K562 (cell line): ENCODE measurements at regions not wholly inside any gene's neighbourhood (a gene's known extent, or its start where the extent isn't known, plus 50 kb on each side); places are given as distances from the start of the nearest gene placed in this dataset.

Experiments
- BRF2 ChIP-seq: IDR thresholded peaks from 3 replicates; pipeline ENCODE4 v1.6.1; 2011; ENCODE audit warnings: borderline replicate concordance, mild to moderate bottlenecking; ENCODE audit not compliant: insufficient read length, insufficient read depth
- CBX3 ChIP-seq, 2 experiments: IDR thresholded peaks; 1 replicate in 1 of 2; 2 replicates in 1 of 2; pipeline ENCODE4 v1.6.1; 2012; ENCODE audit warnings: inconsistent platforms in 2 of 2, low read length in 2 of 2, borderline replicate concordance in 1 of 2, control low read depth in 1 of 2
- CCAR2 ChIP-seq: fragments of 200-400 bp; formaldehyde crosslinking; IDR thresholded peaks from 2 replicates; pipeline ENCODE4 v1.6.1; 2017; ENCODE audit warnings: mild to moderate bottlenecking, low read depth, low read length
- FUS ChIP-seq: fragments of 200-400 bp; formaldehyde crosslinking; optimal IDR thresholded peaks from 2 replicates; pipeline ENCODE3; 2017; ENCODE audit warnings: low read depth, low read length
- HNRNPLL ChIP-seq: fragments of 200-400 bp; formaldehyde crosslinking; IDR thresholded peaks from 2 replicates; pipeline ENCODE4 v1.6.1; 2017; ENCODE audit warnings: low read length, low read depth, mild to moderate bottlenecking; ENCODE audit not compliant: poor library complexity, severe bottlenecking
- KAT7 ChIP-seq: sonication (generic); formaldehyde crosslinking; IDR thresholded peaks from 2 replicates; pipeline ENCODE4 v1.8.0; 2022; ENCODE audit warnings: missing genetic modification reagents, mild to moderate bottlenecking, borderline replicate concordance
- MTA3 ChIP-seq: fragments of 450-650 bp; formaldehyde crosslinking; IDR thresholded peaks from 2 replicates; pipeline ENCODE4 v1.6.1; 2017; ENCODE audit warnings: mild to moderate bottlenecking, borderline replicate concordance
- NFIX ChIP-seq: fragments of 250-450 bp; sonication (Bioruptor Pico); IDR thresholded peaks from 2 replicates; pipeline ENCODE4 v1.4.0; 2020; ENCODE audit warnings: low read depth, mild to moderate bottlenecking, moderate library complexity
- NR3C1 ChIP-seq: sonication (generic); formaldehyde crosslinking; IDR thresholded peaks from 2 replicates; pipeline ENCODE4 v1.8.1; 2022; ENCODE audit warnings: missing genetic modification reagents
- PBX2 ChIP-seq, 2 experiments: IDR thresholded peaks in 1 of 2; conservative IDR thresholded peaks in 1 of 2; 2 replicates each; pipeline ENCODE4 v1.6.1; 2016; ENCODE audit warnings: low read depth in 2 of 2, mild to moderate bottlenecking in 1 of 2, missing compliant biosample characterization in 1 of 2, missing genetic modification characterization in 1 of 2, moderate library complexity in 1 of 2
- POLR2B ChIP-seq: fragments of 450-650 bp; IDR thresholded peaks from 2 replicates; pipeline ENCODE4 v1.6.1; 2018; ENCODE audit warnings: low read depth; ENCODE audit not compliant: partially characterized antibody
- SMAD3 ChIP-seq: fragments of 450-650 bp; formaldehyde crosslinking; conservative IDR thresholded peaks from 2 replicates; pipeline ENCODE4 v1.4.0; 2020; ENCODE audit warnings: mild to moderate bottlenecking
- XRCC4 ChIP-seq: IDR thresholded peaks from one replicate; pipeline ENCODE4 v1.6.1; 2011; ENCODE audit not compliant: insufficient read depth, insufficient read length; ENCODE audit errors: extremely low read depth
- ZBTB26 ChIP-seq: fragments of 450-650 bp; formaldehyde crosslinking; IDR thresholded peaks from 2 replicates; pipeline ENCODE4 v1.4.0; 2022; ENCODE audit warnings: missing genetic modification characterization
- ZNF165 ChIP-seq: fragments of 250-450 bp; sonication (Bioruptor Pico); IDR thresholded peaks from 2 replicates; pipeline ENCODE4 v1.4.0; 2020; ENCODE audit warnings: borderline replicate concordance
- ZNF395 ChIP-seq: fragments of 200-800 bp; sonication (Bioruptor generic); IDR thresholded peaks from 2 replicates; pipeline ENCODE4 v1.6.1; 2017; ENCODE audit warnings: missing genetic modification characterization, missing compliant biosample characterization
- ZSCAN29 ChIP-seq: fragments of 450-650 bp; IDR thresholded peaks from 2 replicates; pipeline ENCODE4 v1.6.1; 2017

GRCh38 chr1:233790662-233791371, 113.7 kb upstream of the SLC35F3 start (continued):
- no peak for TF ChIP-seq PBX2 (CRISPR knock-in tag; IDR thresholded peaks at IDR 0.05; ENCODE audit: low read depth)
- no peak; the same call in 1 of the 2 replicates for TF ChIP-seq PBX2 (tag; conservative IDR thresholded peaks at IDR 0.05; ENCODE audit: low read depth)
- no peak for TF ChIP-seq POLR2B
- TF ChIP-seq ZNF395 (CRISPR knock-in tag) = no peak
- peak in 1 of 2 experiments; percentile 71; a peak in 1 of 3 replicates for TF ChIP-seq CBX3 (IDR thresholded peaks at IDR 0.05; ENCODE audit: borderline replicate concordance in 1 of 2, low read length in 2 of 2)
- no peak for TF ChIP-seq ZNF165
- no peak for TF ChIP-seq NFIX
- no peak for TF ChIP-seq XRCC4
- TF ChIP-seq KAT7 (CRISPR knock-in tag) = no peak
- peak; percentile 33; the same call in 1 of the 2 replicates for TF ChIP-seq MTA3
- TF ChIP-seq HNRNPLL = no peak
- no peak for TF ChIP-seq FUS
- TF ChIP-seq NR3C1 (CRISPR knock-in tag) = no peak
- TF ChIP-seq SMAD3 (CRISPR knock-in tag) = no peak
- TF ChIP-seq ZSCAN29 = no peak
- no peak for TF ChIP-seq CCAR2
- no peak for TF ChIP-seq BRF2
- TF ChIP-seq ZBTB26 = no peak
